IMR-90 (cell line): ENCODE measurements at regions not wholly inside any gene's neighbourhood (a gene's known extent, or its start where the extent isn't known, plus 50 kb on each side); places are given as distances from the start of the nearest gene placed in this dataset.

ENCODE experiments used
- ATAC-seq: fragments of 200-7000 bp; cut with Tn5 transposase; 2 replicates; pipeline ENCODE4 v1.9.1; 2020; ENCODE audit warnings: low read depth, mild to moderate bottlenecking, moderate library complexity
- BruUV-seq: library from RNA; stranded (reverse); fragments of 400-500 nt; replicated peaks from 2 replicates; lab custom pipeline; 2021; lab: Mats Ljungman, UMichigan
- CTCF ChIA-PET: fragments of 300-600 bp; formaldehyde crosslinking; extraction: SDS; loops from one replicate; lab custom pipeline; 2021; ENCODE audit warnings: antibody characterized with exemption; lab: Yijun Ruan, JAX
- POLR2A ChIA-PET: fragments of 300-600 bp; sonication (Branson Sonifier 250); formaldehyde crosslinking; loops from one replicate; lab custom pipeline; 2022; ENCODE audit warnings: antibody characterized with exemption; ENCODE audit not compliant: unreplicated experiment; lab: Charles Lee
- DNase-seq: peaks from one replicate; pipeline ENCODE4 v3.0.0; 2013
- H2AFZ ChIP-seq: replicated peaks from 2 replicates; pipeline ENCODE3; 2013; ENCODE audit warnings: low read length, mild to moderate bottlenecking; ENCODE audit not compliant: poor library complexity
- H2AK5ac ChIP-seq: 2 replicates; pipeline ENCODE4 v1.6.1; 2013; ENCODE audit warnings: low read depth, low read length, inconsistent platforms
- H2AK9ac ChIP-seq: replicated peaks from 2 replicates; pipeline ENCODE3; 2013; ENCODE audit warnings: mild to moderate bottlenecking, low read depth, low read length, moderate library complexity; ENCODE audit not compliant: poor library complexity
- H2BK120ac ChIP-seq: 2 replicates; pipeline ENCODE4 v1.6.1; 2013; ENCODE audit warnings: low read depth, low read length, inconsistent platforms
- H2BK15ac ChIP-seq: 3 replicates; pipeline ENCODE4 v1.6.1; 2013; ENCODE audit warnings: low read depth, low read length, inconsistent platforms
- H2BK20ac ChIP-seq: 2 replicates; pipeline ENCODE4 v1.6.1; 2013; ENCODE audit warnings: low read depth, mild to moderate bottlenecking, inconsistent platforms, low read length, moderate library complexity
- H2BK5ac ChIP-seq: 2 replicates; pipeline ENCODE4 v1.6.1; 2013; ENCODE audit warnings: mild to moderate bottlenecking, low read depth, low read length, inconsistent platforms; ENCODE audit not compliant: poor library complexity, severe bottlenecking
- H3K14ac ChIP-seq: replicated peaks from 2 replicates; pipeline ENCODE4 v1.6.1; 2013; ENCODE audit warnings: low read depth, low read length, inconsistent platforms
- H3K18ac ChIP-seq: 2 replicates; pipeline ENCODE4 v1.6.1; 2013; ENCODE audit warnings: low read depth, low read length, control low read depth
- H3K23ac ChIP-seq: 2 replicates; pipeline ENCODE4 v1.6.1; 2013; ENCODE audit warnings: low read depth, low read length, inconsistent platforms
- H3K27ac ChIP-seq: 2 replicates; pipeline ENCODE4 v1.5.1; 2013; ENCODE audit warnings: mild to moderate bottlenecking, control low read depth, low read length; ENCODE audit not compliant: insufficient read depth
- H3K27me3 ChIP-seq: 2 replicates; pipeline ENCODE4 v1.6.1; 2013; ENCODE audit warnings: low read length; ENCODE audit not compliant: control insufficient read depth, insufficient read depth
- H3K36me3 ChIP-seq: 2 replicates; pipeline ENCODE4 v1.6.1; 2013; ENCODE audit warnings: low read length, mixed read lengths; ENCODE audit not compliant: control insufficient read depth, insufficient read depth
- H3K4ac ChIP-seq: 2 replicates; pipeline ENCODE4 v1.6.1; 2013; ENCODE audit warnings: low read depth, low read length, inconsistent platforms
- H3K4me1 ChIP-seq: 2 replicates; pipeline ENCODE4 v1.6.1; 2013; ENCODE audit warnings: low read length, mixed read lengths; ENCODE audit not compliant: control insufficient read depth, insufficient read depth
- H3K4me2 ChIP-seq: 2 replicates; pipeline ENCODE4 v1.6.1; 2013; ENCODE audit warnings: low read depth, mild to moderate bottlenecking, control low read depth, low read length, moderate library complexity
- H3K4me3 ChIP-seq: 2 replicates; pipeline ENCODE4 v1.5.1; 2013; ENCODE audit warnings: low read depth, mild to moderate bottlenecking, control low read depth, low read length, moderate library complexity; ENCODE audit not compliant: insufficient read depth
- H3K56ac ChIP-seq: 2 replicates; pipeline ENCODE4 v1.6.1; 2013; ENCODE audit warnings: low read length, inconsistent platforms; ENCODE audit not compliant: insufficient read depth; ENCODE audit errors: extremely low read depth
- H3K79me1 ChIP-seq, 2 experiments: 2 replicates each; pipeline ENCODE4 v1.6.1; 2013; ENCODE audit warnings: low read length in 2 of 2, inconsistent platforms in 1 of 2, low read depth in 1 of 2
- H3K9ac ChIP-seq: 2 replicates; pipeline ENCODE4 v1.6.1; 2013; ENCODE audit warnings: low read depth, low read length, control low read depth
- H3K9me1 ChIP-seq: 2 replicates; pipeline ENCODE4 v1.6.1; 2013; ENCODE audit warnings: low read length, inconsistent platforms; ENCODE audit not compliant: insufficient read depth
- H3K9me3 ChIP-seq: 2 replicates; pipeline ENCODE4 v1.6.1; 2013; ENCODE audit warnings: low read length; ENCODE audit not compliant: control insufficient read depth, insufficient read depth
- H4K20me1 ChIP-seq: 2 replicates; pipeline ENCODE4 v1.6.1; 2013; ENCODE audit warnings: low read length, inconsistent platforms; ENCODE audit not compliant: insufficient read depth
- H4K5ac ChIP-seq: 2 replicates; pipeline ENCODE4 v1.6.1; 2013; ENCODE audit warnings: mild to moderate bottlenecking, low read depth, low read length, control low read depth
- H4K8ac ChIP-seq, 2 experiments: 2 replicates each; pipeline ENCODE4 v1.6.1; 2013; ENCODE audit warnings: low read depth in 2 of 2, low read length in 2 of 2, control low read depth in 1 of 2, inconsistent platforms in 1 of 2
- H4K91ac ChIP-seq: 2 replicates; pipeline ENCODE4 v1.6.1; 2013; ENCODE audit warnings: low read depth, low read length, inconsistent platforms; ENCODE audit not compliant: insufficient read depth
- BHLHE40 ChIP-seq: fragments of 150-350 bp; IDR thresholded peaks from 2 replicates; pipeline ENCODE4 v1.6.1; 2016; ENCODE audit warnings: mild to moderate bottlenecking, low read depth, low read length
- CEBPB ChIP-seq: IDR thresholded peaks from 2 replicates; pipeline ENCODE4 v1.6.1; 2012; ENCODE audit warnings: low read depth, low read length, improper control_type of control experiment
- CHD1 ChIP-seq: IDR thresholded peaks from 2 replicates; pipeline ENCODE4 v1.6.1; 2012; ENCODE audit warnings: low read depth, low read length, improper control_type of control experiment
- CTCF ChIP-seq: conservative IDR thresholded peaks from 2 replicates; pipeline ENCODE4 v1.5.1; 2012; ENCODE audit warnings: mild to moderate bottlenecking, low read depth, low read length, improper control_type of control experiment
- ELK1 ChIP-seq: fragments of 150-350 bp; IDR thresholded peaks from 2 replicates; pipeline ENCODE4 v1.6.1; 2016; ENCODE audit warnings: low read depth, mild to moderate bottlenecking, low read length, moderate library complexity, borderline replicate concordance
- MAFK ChIP-seq: IDR thresholded peaks from 2 replicates; pipeline ENCODE4 v1.6.1; 2012; ENCODE audit warnings: low read depth, low read length, improper control_type of control experiment
- MAZ ChIP-seq: IDR thresholded peaks from 2 replicates; pipeline ENCODE4 v1.6.1; 2012; ENCODE audit warnings: low read depth, mild to moderate bottlenecking, low read length, improper control_type of control experiment, moderate library complexity, borderline replicate concordance
- MXI1 ChIP-seq: IDR thresholded peaks from 2 replicates; pipeline ENCODE4 v1.6.1; 2012; ENCODE audit warnings: low read depth, mild to moderate bottlenecking, low read length, moderate library complexity, borderline replicate concordance
- NFE2L2 ChIP-seq: fragments of 150-350 bp; IDR thresholded peaks from 2 replicates; pipeline ENCODE4 v1.6.1; 2016; ENCODE audit warnings: low read depth, mild to moderate bottlenecking, low read length
- POLR2A ChIP-seq: IDR thresholded peaks from 2 replicates; pipeline ENCODE4 v1.6.1; 2012; ENCODE audit warnings: mild to moderate bottlenecking, low read depth, low read length
- RAD21 ChIP-seq: IDR thresholded peaks from 2 replicates; pipeline ENCODE4 v1.6.1; 2012; ENCODE audit warnings: low read length, improper control_type of control experiment
- RCOR1 ChIP-seq: IDR thresholded peaks from 2 replicates; pipeline ENCODE4 v1.6.1; 2012; ENCODE audit warnings: mild to moderate bottlenecking, low read length, improper control_type of control experiment; ENCODE audit not compliant: insufficient replicate concordance
- RFX5 ChIP-seq: IDR thresholded peaks from 2 replicates; pipeline ENCODE4 v1.8.0; 2012; ENCODE audit warnings: low read depth, mild to moderate bottlenecking, low read length, moderate library complexity
- SMC3 ChIP-seq: fragments of 150-350 bp; IDR thresholded peaks from 2 replicates; pipeline ENCODE4 v1.6.1; 2016; ENCODE audit warnings: low read depth, mild to moderate bottlenecking, antibody characterized with exemption, low read length, moderate library complexity
- WGBS, 2 experiments: methylation state at CpG; one replicate each; pipeline versions ENCODE4 v1.1.5 to v1.1.7; 2013; ENCODE audit warnings: missing lambda C conversion rate in 2 of 2; ENCODE audit not compliant: insufficient read length in 1 of 2; ENCODE audit errors: extremely low coverage in 2 of 2; 5-methylcytosine and 5-hydroxymethylcytosine counted together
- dilution Hi-C: fragments of 300-500 bp; cut with HindIII; formaldehyde crosslinking; loops from one replicate; pipeline ENCODE4 v1.14.3; 2018; ENCODE audit warnings: low sequenced_read_pairs; ENCODE audit not compliant: unreplicated experiment
- in situ Hi-C: fragments of 300-500 bp; cut with MboI; formaldehyde crosslinking; loops from 3 replicates; pipeline ENCODE4 v1.14.3; 2019; ENCODE audit warnings: low sequenced_read_pairs, inconsistent platforms, mixed read lengths
- intact Hi-C: fragments of 100-400 bp; cut with micrococcal nuclease; formaldehyde crosslinking; loops from 2 replicates; pipeline ENCODE4 v1.10.0; 2022

- CTCF ChIA-PET = no interaction called here
- no peak for ATAC-seq
- Histone ChIP-seq H3K27me3 (no peaks in the 10 kb centered on the region), H3K4me3 (no peak overlapping the region), H3K4me2 (no peak overlapping the region), H3K14ac (no peak overlapping the region), H4K8ac (no peak overlapping the region), H3K18ac (no peak overlapping the region), H4K91ac (no peak overlapping the region), H3K56ac (no peak overlapping the region), H2BK5ac (no peak overlapping the region), H3K79me1 (no peaks in the 10 kb centered on the region), H2BK120ac (no peak overlapping the region), H2BK15ac (no peak overlapping the region), H2BK20ac (no peak overlapping the region), H2AK5ac (no peak overlapping the region), H3K9ac (no peak overlapping the region), H2AFZ (no peak overlapping the region), H3K4me1 (no peaks in the 10 kb centered on the region), H3K27ac (no peak overlapping the region), H3K23ac (no peak overlapping the region), H3K36me3 (no peaks in the 10 kb centered on the region), H4K20me1 (no peaks in the 10 kb centered on the region), H4K5ac (no peak overlapping the region), H3K4ac (no peak overlapping the region), H3K9me3 (no peaks in the 10 kb centered on the region; the same call in 1 of the 2 replicates), H2AK9ac (no peak overlapping the region), H3K9me1 (no peaks in the 10 kb centered on the region; the same call in 1 of the 2 replicates)
- WGBS, 2 experiments = no CpG with 5 or more reads among the region's 1 CpG
- in situ Hi-C loops (no loop called here), intact Hi-C loops (no loop called here), dilution Hi-C loops (no loop called here)
- no peak for DNase-seq
- TF ChIP-seq NFE2L2 (no peak), SMC3 (no peak), BHLHE40 (no peak), CHD1 (no peak), POLR2A (no peak), RAD21 (no peak), RCOR1 (no peak), ELK1 (no peak), RFX5 (no peak), CTCF (no peak), MXI1 (no peak), MAZ (no peak), MAFK (no peak), CEBPB (no peak)
- POLR2A ChIA-PET = no interaction called here
- no TSS peak for BruUV-seq
These were observed 566.3 kb downstream of the MAT2B start for GRCh38 chr5:164071671-164072070.
